ENCODE measurements at regions not wholly inside any gene's neighbourhood (a gene's known extent, or its start where the extent isn't known, plus 50 kb on each side); places are given as distances from the start of the nearest gene placed in this dataset.

DNA sequence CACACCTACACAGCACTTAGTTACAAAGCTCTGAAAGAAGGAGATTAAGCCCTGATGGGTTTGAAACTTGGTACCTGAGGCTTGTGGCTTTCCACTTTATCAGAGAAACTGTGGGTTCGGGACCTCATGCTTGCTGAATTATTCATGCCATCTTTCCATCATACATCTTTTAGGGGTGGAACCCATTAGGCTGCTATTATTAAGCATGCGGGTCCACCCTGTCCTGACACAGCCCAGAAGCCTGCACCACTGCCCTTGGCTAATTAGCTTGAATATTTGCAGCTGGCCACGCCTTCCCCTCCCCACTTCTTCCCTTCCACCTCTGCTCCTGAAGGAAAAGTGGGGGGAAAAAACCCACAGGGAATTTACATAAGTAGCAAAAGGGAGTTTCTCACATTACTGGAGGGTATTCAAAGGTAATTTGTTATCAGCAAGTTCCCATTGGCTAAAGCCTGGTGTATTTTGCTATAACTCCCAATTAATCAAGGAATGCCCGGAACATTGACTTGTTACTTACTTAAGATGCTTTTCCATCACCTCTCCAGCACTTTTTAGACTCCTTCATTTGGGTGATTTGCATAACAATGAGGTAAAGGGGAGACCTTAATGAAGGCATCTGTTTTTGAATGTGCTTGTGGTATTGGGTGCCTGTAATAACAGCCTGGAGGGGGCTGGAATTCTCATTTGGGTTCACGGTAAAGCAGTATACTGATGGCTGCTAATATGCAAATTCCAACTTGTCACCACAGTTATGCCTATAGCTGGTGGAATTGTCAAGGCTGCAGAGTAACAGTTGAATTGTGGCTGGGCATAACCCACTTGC is 231.7 kb upstream of the GATB start:
- no peak for DNase-seq (ENCODE audit: low read depth in 1 of 2, low spot score in 1 of 2)

DNA sequence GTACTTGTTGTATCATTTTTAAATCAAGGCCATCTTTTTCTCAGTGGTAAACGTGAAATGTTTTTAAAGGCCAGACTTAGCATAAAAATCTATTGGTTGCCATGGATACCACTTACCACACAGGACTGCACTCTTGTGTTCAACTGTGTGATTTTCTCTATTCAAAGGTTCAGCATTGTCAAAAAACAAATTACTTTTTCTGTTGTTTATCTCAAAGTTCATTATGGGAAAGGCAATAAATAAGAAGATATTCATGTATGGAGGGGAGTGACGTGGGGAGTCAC is 231.0 kb upstream of the GATB start:
- DNase-seq (ENCODE audit: low read depth in 1 of 2, low spot score in 1 of 2), result no peak

DNA sequence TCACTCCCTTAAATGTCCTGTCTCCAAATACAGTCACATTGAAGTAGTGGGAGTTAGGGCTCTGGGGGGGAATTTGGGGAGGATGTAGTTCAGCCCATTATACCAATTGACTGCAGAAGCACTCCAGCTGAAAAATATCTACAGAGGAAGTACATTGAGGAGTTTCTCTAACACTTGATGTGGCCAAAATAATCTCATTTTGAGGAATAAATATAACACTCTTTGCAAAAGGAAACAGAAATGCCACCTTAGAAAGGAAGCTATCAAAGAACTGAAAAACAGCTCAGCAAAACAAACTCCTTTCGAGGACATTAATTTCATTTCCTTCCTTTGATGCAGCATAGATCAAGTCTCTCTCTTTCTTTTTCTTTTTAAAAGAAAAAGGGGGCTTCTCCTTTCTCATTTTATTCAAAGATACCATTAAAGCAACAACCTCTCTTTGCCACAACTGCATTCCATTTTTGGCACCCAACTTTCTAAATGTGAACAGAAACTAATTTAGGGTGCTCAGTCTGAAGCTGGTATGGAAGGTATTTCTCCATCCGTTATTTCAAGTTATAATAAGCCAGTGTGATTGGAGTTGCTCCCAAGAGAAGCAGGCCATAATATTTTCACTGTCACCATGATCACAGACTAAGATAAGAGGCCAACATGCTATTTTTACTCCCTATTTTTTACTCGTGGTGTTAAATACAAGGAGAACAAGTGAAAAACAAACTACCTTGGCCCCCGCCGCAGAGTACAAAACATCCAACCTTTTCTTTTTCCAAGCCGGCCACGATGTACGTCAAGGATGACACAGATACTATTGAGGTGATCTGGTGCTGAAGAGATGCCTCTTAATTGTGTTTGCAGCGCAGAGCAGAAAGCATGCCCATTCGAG is 230.4 kb upstream of the GATB start:
- DNase-seq (ENCODE audit: low read depth in 1 of 2, low spot score in 1 of 2), result no peak

DNA sequence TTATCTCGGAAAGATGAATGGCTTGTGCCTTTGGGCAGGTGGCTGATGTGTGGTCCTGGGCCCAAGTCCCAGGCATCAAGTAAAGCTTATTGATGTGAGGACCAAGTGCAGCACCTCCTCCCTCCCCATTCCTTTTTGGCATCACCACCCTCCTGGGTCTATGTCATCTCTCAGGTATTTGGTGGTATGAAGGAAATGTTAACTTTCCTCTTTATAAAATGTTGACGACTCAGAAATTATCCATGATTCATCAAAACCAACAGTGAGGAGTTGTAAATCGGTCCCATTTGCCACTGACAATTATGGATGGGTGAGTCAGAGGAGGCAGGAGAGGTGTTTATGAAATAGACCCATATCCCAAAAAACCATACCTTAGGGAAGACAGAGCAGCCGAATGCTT is 229.4 kb upstream of the GATB start:
- no peak for DNase-seq (ENCODE audit: low read depth in 1 of 2, low spot score in 1 of 2)

DNA sequence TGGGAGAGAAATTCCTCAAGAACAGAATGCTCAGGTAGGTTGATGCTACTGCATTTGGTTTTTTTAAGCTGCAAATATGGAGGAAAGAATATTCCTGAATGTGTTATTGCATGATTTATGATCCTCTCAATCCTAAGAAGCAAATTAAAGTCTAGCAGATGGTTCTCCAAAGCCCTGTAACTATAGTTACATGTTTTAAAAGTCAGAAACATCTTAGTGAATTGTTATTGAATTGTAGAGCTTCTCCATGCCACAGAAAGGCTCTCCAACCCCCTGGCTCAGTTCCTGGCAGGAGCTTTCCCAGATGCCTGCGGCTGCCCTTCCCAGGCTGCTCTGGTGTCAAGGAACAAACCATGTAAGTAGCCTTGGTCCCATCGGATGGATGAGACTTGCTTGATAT is 227.8 kb upstream of the GATB start:
- no peak for DNase-seq (ENCODE audit: low read depth in 1 of 2, low spot score in 1 of 2)

DNA sequence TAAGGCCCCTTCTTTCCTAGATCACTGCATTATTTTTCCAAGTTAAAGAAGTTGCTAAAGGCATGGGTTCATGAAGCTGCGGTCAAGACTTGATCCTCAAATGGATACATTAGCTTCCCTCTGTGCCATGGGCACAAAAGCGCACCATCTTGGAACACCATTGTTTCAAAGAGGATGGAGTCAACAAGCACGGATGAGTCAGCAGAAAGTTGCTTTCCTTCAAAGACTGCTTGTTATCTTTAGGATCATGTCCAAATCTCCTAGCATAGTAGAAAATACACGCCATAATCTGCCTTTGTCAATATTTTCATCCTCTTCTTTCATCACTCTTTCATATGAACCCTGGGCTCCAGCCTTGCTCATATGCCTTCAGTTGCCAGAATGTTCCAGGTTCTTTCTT is 226.8 kb upstream of the GATB start:
- no peak for DNase-seq (ENCODE audit: low read depth in 1 of 2, low spot score in 1 of 2)

DNA sequence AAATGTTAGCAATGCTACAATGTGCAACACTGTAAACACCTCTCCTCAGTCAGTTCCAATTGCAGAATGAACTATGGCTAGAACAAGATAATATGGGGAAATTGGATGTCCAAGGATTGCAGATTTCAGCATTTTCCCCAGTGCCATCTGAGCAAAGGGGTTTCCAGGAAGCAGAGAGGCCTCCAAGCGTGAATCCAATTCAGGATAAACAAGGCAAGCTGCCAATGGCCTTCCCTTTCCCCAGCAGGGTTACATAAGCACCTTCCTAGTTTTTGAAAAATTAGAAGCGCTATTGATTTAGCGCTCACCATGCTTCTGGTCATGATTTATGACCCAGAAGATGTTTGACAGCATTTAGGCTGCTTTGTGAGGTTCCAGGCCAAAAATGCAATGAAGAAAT is 223.0 kb upstream of the GATB start:
- DNase-seq (ENCODE audit: low read depth in 1 of 2, low spot score in 1 of 2), result no peak

DNA sequence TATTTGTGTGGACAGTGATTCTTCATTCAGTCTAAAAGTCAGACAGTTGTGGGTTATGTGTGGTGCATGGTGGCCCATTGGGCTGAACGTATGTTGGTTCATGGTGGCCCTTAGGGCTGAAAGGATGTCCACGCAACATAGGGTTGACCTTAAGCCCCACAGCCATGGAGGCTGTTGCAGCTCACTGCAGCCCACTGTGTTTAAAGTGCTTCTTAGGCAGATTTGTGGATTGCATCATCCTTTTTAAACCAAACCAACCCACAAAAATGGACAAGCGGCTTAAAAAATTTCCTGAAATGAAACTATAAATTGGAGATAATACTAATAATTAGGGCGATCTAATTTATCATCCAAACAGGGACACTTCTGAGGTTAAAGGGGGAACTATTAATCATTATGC is 219.0 kb upstream of the GATB start:
- DNase-seq (ENCODE audit: low read depth in 1 of 2, low spot score in 1 of 2), result no peak

DNA sequence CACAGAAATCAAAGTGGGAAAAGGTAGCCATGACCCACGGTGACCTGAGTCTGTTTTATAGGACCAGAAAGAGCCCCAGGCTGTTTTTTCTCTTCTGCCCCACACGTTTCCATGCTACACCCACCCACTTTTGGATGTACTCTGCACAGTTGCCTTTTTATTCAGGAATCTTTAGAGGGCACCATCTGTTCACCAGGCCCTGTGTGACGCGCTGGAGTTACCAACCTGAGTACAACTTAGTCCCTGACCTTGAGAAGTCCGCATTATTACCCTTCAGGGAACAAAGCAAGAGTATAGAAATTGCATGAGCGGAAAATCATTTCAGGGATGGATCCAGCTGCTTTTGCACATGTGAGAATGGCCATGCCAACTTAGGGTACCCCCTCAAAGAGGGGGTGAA is 207.8 kb upstream of the GATB start:
- no peak for DNase-seq (ENCODE audit: low read depth in 1 of 2, low spot score in 1 of 2)

DNA sequence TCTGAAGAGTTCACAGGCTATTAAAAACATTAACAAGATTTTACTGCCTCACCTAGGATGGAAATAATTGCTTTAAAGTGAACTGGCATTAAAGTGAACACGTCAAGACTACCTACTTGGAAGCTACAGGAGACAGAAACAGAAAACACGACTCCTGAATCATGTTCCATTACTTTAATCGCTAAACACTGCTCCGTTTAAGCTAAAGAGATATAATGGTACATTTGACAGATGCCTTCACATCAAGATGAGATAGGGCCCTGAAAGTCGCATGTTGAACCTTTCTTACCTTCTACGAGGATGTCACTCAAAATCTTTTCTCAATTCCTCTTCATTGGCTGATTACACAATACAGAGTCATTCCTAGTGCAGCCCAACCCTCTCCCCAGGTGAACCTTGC is 206.3 kb upstream of the GATB start:
- no peak for DNase-seq (ENCODE audit: low read depth in 1 of 2, low spot score in 1 of 2)

DNA sequence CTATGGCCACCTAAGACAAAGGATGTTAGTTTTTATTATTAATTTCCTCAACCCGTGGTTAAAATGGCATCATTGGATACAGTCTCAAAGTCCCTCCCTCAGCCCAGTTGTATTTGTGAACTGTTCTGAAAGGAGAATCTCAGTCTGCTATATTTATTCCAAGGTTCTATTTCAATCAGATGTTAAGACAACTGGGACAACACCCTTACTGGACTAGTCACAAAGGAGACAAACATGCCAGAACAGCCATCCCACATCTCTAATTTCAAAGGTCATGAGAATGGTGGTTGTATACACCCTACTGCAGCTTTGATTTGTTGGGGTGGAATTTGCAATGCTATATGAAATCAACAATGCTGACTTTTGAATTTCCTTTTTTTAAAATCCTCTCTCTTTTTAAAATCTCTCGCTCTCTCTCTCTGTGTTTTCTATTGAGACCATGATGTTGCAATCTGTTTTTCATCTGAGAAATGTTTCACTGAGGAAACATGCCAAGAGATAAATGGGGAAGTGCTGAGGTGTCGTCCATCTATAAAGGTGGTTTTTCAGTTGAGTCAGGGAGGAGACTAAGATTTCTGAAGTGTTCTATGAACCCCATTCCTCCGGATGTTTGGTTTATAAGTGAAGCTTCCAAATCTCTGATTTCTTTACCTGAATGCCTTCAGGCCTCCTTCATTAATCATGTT is 201.5 kb upstream of the GATB start:
- no peak for DNase-seq (ENCODE audit: low read depth in 1 of 2, low spot score in 1 of 2)

DNA sequence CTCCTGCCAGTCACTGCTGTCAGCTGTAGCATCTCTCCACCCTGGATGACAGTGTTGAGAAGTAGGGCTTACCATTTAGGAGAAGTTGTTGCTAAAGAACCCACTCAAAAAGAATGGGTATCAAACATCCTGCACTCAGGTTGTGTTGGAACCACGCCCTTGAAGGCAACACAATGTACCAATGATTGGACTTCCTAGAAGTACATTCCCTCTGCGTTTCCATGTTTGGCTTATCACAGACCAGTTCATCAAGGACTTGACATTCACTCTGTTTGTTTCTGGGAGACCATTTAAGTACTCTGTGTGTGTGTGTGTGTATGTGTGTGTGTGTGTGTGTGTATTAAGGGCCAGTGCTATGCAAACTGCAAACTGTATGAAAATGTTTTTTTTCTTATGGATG is 200.6 kb upstream of the GATB start:
- no peak for DNase-seq (ENCODE audit: low read depth in 1 of 2, low spot score in 1 of 2)

DNA sequence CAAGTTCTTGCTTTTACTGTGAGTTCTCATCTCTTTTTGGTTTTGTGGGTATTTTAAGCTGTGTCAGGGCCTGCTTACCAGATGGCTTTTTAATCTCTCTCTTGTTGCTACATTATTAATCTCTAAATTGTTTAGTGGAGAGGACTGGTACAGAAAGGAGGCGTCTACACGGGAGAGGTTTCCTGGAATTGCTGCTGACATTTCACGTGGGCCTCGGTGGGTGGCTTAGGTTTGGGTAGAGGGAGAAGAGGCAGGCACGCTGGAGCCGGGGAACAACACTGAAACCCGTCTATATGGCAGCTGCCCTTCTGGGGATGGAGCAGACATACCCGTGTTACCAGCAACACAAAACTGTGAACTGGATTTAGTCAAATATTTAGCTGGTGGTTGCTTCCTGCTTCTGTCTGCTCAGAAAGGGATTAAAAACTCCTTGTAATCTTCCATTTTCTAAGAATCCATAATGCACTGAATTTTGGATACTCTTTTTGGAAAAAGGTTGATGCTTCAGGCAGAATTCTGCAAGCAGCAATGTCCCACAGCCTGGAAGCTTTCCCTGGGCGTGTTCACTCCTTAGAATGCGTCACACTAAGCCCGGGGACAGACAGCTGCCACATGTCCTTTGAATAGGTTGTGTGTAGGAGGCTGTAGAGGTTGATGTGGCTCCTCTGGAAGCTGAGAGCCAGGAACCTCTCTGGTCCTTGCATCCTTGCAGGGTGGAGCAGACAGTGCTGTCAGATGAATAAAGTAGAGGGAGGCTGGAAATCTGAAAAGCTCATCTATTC is 199.8 kb upstream of the GATB start:
- DNase-seq (ENCODE audit: low read depth in 1 of 2, low spot score in 1 of 2), result no peak

DNA sequence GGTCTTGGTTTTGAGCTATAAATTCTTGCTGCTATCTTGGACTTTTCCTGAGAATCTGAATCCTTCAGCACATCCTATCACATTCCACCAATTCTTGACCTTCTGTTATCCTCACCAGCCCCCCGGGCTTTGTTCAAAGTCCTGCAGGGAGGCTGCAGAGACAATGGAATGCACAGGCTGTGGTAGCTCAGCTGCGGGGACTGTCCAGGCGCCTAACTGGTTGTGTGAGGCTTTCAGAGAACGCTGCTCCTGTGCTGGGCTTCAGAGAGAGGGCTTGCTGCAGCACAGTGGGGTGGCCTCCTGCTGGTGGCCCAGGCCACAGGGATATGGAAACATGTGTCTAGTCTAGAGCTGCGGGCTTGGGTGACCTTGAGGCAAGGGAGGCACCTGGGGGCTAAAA is 196.3 kb upstream of the GATB start:
- no peak for DNase-seq (ENCODE audit: low read depth in 1 of 2, low spot score in 1 of 2)

DNA sequence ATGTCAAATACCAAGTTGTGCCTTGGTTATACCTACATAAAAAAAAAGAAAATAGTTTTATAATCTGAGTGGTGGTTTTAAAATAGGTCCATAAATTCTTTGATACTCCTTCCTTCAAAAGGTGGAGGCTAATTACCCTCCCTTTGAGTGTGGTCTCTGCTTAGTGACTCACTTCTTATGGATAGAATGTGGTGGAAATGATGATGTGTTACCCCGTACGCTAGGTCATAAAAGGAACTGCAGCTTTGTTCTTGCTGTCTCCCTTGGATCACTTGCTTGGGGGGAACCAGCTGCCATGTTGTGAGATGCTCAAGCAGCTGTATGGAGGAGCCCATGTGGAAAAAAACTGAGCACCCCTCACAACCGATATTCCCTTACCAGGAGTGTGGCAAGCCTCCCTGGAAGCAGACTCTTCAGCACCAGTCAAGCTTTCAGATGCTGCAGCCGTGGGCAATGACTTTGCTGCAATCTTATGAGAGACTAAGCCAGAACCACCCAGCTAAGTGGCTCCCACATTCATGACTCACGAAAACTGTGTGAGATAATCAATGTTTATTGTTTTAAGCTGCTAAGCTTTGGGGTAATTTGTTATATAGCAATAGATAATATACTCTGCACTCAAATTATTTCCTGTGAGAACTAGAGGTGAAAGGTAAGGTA is 195.0 kb upstream of the GATB start:
- DNase-seq (ENCODE audit: low read depth in 1 of 2, low spot score in 1 of 2), result no peak

DNA sequence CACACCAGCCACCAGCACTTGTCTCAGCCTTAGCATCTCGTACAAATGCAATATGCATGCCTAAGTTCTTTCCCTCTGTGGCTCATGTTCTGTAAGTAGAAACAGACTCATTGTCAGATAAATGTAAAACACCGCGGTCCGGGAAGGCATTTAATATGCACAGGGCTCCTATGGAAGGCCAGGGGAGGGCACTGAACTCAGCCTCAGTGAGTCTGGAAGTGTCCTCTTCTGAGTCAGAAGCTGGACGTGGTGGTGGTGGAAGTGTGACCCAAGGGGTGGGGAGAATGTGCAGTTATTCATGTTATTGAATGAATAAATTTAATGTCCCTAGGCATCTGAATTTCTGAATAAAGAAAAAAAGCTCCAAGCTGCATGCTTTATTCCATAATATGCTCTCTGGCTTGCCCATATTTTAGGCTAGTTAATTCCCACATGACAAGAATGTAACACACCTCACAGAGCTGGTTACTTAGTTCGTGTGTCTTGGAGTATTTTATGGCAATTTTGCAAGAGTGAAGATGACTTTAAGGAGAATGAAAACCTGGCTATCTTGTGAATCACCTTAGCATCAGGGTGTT is 193.1 kb upstream of the GATB start:
- DNase-seq (ENCODE audit: low read depth in 1 of 2, low spot score in 1 of 2), result no peak

DNA sequence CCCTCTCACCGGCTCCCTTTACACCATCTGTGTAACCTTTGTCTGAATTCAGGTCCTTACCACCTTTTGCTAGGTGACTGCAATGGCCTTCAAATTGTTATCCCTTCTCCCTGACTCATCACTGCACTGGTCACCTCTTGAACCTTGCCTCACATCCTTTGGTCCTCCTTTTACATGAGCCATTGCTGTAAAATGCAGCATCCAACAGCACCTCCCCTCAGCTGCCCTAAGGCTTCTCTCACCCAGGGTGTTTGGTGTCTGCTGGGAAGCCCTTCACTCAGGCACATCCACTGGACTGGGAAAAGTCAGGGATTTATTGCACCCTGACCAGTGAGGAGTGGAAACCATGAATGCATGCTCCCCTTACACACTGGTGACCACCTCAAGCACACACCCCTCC is 192.5 kb upstream of the GATB start:
- DNase-seq (ENCODE audit: low read depth in 1 of 2, low spot score in 1 of 2), result no peak

DNA sequence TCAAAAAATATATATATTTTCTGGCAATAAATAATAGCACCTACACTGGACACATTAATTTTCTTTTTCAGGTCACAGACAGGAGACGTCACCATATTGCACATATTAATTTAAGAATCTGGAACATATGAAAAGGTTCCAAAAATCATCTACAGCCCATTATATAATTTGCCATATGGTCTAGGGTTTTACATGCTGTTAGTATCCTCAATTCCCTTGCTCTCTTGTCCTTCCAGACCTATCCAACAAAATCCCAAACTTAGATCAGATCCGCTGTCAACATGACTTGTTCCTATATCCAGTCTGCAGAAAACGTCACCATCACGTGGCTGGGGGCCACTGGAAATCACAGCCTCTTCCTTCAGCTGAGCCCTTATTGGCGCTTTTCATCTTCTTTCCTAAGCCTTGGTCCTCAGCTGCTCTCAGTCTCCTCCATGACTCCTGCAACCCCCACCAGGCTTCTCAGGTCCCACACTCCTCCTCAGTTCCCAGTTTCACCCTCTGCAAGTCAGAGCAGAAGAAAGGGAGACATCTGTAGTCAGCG is 192.0 kb upstream of the GATB start:
- DNase-seq (ENCODE audit: low read depth in 1 of 2, low spot score in 1 of 2), result no peak

DNA sequence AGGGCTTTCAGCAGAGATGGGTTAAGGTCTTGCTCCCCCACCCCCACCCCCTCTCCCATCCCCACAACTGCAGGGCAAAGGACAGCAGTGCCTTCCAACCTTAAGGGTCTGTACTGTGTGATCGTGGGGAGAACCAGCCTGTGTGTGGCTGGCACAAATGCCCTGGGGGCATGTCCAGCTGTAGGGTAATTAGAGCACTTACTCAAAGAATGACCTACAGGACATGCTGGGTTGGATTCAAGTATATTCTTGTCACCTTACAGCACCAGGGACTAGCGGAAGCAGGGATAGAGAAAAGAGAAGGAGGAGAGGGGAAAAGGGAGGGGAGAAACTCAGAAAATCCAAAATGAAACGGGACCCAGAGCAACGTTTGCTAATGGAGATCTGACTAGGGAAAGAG is 191.3 kb upstream of the GATB start:
- DNase-seq (ENCODE audit: low read depth in 1 of 2, low spot score in 1 of 2), result no peak

DNA sequence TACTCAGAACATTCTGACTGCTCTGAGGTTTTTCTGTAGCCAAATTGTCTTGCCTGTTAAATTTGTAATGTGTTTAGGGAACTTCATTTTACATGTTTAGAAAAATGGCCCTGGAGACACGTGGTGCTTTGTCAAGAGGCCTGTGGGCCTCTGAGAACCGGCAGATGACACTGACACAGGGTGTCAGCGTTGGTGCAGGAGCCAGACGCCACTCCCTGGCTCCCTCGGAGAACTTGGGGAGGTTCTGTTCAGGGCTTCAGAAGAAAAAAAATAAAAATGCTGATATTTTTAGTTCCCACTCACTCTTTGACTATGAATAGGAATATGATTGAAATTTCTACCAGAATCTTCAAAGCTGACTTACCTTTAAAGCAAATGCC is 190.9 kb upstream of the GATB start:
- no peak for DNase-seq (ENCODE audit: low read depth in 1 of 2, low spot score in 1 of 2)
